H1 (cell line): ENCODE measurements at regions not wholly inside any gene's neighbourhood (a gene's known extent, or its start where the extent isn't known, plus 50 kb on each side); places are given as distances from the start of the nearest gene placed in this dataset.

Experiments
- ATF2 ChIP-seq: IDR thresholded peaks from 2 replicates; pipeline ENCODE4 v1.6.1; 2012; ENCODE audit warnings: low read length, inconsistent platforms
- BCL11A ChIP-seq, 2 experiments: IDR thresholded peaks; one replicate each; pipeline ENCODE4 v1.6.1; 2011; ENCODE audit warnings: low read depth in 2 of 2, low read length in 2 of 2, mild to moderate bottlenecking in 2 of 2
- CTBP2 ChIP-seq: IDR thresholded peaks from 2 replicates; pipeline ENCODE4 v1.7.0; 2011; ENCODE audit warnings: borderline replicate concordance, mild to moderate bottlenecking, moderate library complexity, mixed read lengths, low read length; ENCODE audit not compliant: insufficient read depth, insufficient read length
- PHF8 ChIP-seq: fragments of 200-600 bp; sonication (generic); conservative IDR thresholded peaks from 2 replicates; pipeline ENCODE4 v1.7.1; 2012; ENCODE audit warnings: low read depth, mild to moderate bottlenecking, inconsistent platforms, low read length, moderate library complexity
- USF2 ChIP-seq: IDR thresholded peaks from 2 replicates; pipeline ENCODE4 v1.6.1; 2011; ENCODE audit warnings: low read length, improper control_type of control experiment

- TF ChIP-seq USF2 = no peak
- TF ChIP-seq ATF2 = no peak
- TF ChIP-seq BCL11A (IDR thresholded peaks at IDR 0.05; ENCODE audit: low read depth in 2 of 2, low read length in 2 of 2) = no peak
- no peak for TF ChIP-seq PHF8
- no peak for TF ChIP-seq CTBP2
These were observed 563.9 kb upstream of the ADARB2 start (continued) for GRCh38 chr10:2301227-2301626.
